SH-SY5Y (cell line): ENCODE measurements at regions not wholly inside any gene's neighbourhood (a gene's known extent, or its start where the extent isn't known, plus 50 kb on each side); places are given as distances from the start of the nearest gene placed in this dataset.

Experiments used
- GATA2 ChIP-seq: IDR thresholded peaks from 2 replicates; pipeline ENCODE4 v1.6.1; 2011; ENCODE audit warnings: mild to moderate bottlenecking, low read depth, low read length
- GATA3 ChIP-seq: IDR thresholded peaks from 2 replicates; pipeline ENCODE4 v1.6.1; 2011; ENCODE audit warnings: low read depth, mild to moderate bottlenecking, low read length, moderate library complexity

DNA sequence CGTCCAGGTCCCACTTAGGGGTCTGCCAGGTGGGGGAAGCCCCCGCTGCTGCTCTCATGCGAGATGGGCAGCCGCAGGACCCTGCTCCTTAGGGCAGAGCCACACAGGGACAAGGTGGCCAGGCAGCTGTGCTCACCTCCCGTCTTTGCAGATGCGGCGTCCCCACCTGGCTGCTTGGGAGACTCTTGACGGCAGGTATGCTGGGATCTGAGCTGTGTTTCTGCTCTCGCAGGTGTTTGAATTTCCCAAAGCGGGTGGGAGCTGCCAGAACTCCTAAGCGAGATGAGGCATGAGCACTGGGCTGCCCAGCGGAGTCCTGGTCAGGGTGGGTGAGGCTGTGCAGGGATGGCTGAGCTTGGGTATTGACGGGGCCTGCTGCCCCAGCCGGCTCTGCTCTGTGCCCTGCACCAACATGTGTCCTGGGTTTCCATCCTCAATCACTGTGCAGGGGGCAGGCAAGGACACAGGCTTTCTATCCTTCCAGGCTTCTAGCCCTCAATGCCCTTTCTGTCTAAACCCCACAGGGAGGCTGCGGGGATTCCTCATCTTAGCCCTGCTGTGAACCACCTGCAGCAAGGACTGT is 151.4 kb downstream of the ICE1 start:
- TF ChIP-seq GATA3: no peak
- no peak for TF ChIP-seq GATA2
